ENCODE measurements at regions not wholly inside any gene's neighbourhood (a gene's known extent, or its start where the extent isn't known, plus 50 kb on each side); places are given as distances from the start of the nearest gene placed in this dataset.

DNA sequence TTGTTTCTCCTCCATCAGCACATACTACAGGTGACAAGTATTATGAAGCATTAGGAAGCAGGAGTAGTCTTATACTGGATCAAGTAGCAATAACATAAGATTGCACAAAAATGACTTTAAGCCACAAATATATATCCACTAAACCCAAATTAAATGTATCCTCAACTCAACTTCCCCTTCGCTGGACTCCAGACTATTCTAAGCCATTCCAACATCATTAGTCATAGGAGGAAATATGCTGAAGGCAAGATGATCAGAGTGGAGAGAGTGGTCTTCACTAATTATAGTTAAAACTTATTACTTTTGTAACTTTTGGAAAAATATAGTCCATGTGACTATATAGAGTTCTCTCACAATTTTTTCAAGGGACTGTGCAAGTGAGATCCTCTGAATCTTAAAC, 390.7 kb upstream of the ZP4 start:
- TF ChIP-seq, protein P1, sequence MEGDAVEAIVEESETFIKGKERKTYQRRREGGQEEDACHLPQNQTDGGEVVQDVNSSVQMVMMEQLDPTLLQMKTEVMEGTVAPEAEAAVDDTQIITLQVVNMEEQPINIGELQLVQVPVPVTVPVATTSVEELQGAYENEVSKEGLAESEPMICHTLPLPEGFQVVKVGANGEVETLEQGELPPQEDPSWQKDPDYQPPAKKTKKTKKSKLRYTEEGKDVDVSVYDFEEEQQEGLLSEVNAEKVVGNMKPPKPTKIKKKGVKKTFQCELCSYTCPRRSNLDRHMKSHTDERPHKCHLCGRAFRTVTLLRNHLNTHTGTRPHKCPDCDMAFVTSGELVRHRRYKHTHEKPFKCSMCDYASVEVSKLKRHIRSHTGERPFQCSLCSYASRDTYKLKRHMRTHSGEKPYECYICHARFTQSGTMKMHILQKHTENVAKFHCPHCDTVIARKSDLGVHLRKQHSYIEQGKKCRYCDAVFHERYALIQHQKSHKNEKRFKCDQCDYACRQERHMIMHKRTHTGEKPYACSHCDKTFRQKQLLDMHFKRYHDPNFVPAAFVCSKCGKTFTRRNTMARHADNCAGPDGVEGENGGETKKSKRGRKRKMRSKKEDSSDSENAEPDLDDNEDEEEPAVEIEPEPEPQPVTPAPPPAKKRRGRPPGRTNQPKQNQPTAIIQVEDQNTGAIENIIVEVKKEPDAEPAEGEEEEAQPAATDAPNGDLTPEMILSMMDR (conservative IDR thresholded peaks at IDR 0.05), result no peak
- no peak for TF ChIP-seq ZFX (IDR thresholded peaks at IDR 0.05)
